Ishikawa (cell line): ENCODE measurements at regions not wholly inside any gene's neighbourhood (a gene's known extent, or its start where the extent isn't known, plus 50 kb on each side); places are given as distances from the start of the nearest gene placed in this dataset.

ENCODE experiments used
- CEBPB ChIP-seq: IDR thresholded peaks from 2 replicates; pipeline ENCODE4 v1.6.1; 2012
- CREB1 ChIP-seq: IDR thresholded peaks from 2 replicates; pipeline ENCODE4 v1.6.1; 2012; ENCODE audit warnings: low read depth
- EGR1 ChIP-seq: IDR thresholded peaks from 2 replicates; pipeline ENCODE4 v1.6.1; 2012
- EP300 ChIP-seq: IDR thresholded peaks from 2 replicates; pipeline ENCODE4 v1.6.1; 2012; ENCODE audit warnings: borderline replicate concordance
- FOXM1 ChIP-seq: IDR thresholded peaks from 2 replicates; pipeline ENCODE4 v1.6.1; 2012; ENCODE audit warnings: low read depth, borderline replicate concordance
- MAX ChIP-seq: IDR thresholded peaks from 2 replicates; pipeline ENCODE4 v1.6.1; 2012
- NFIC ChIP-seq: IDR thresholded peaks from 2 replicates; pipeline ENCODE4 v1.6.1; 2012
- RAD21 ChIP-seq: IDR thresholded peaks from 2 replicates; pipeline ENCODE4 v1.6.1; 2012; ENCODE audit warnings: low read depth
- TAF1 ChIP-seq: IDR thresholded peaks from 2 replicates; pipeline ENCODE4 v1.6.1; 2012; ENCODE audit warnings: low read depth, mild to moderate bottlenecking
- TCF12 ChIP-seq: IDR thresholded peaks from 2 replicates; pipeline ENCODE4 v1.6.1; 2012; ENCODE audit warnings: low read depth
- TEAD4 ChIP-seq: IDR thresholded peaks from 2 replicates; pipeline ENCODE4 v1.6.1; 2012
- YY1 ChIP-seq: IDR thresholded peaks from 2 replicates; pipeline ENCODE4 v1.6.1; 2012; ENCODE audit warnings: low read depth
- ZBTB7A ChIP-seq: IDR thresholded peaks from 2 replicates; pipeline ENCODE4 v1.6.1; 2012; ENCODE audit warnings: low read depth
- TF ChIP-seq, protein P1 (sequence below): IDR thresholded peaks from 2 replicates; pipeline ENCODE4 v1.6.1; 2012; ENCODE audit warnings: low read depth, mild to moderate bottlenecking
- TF ChIP-seq, protein P2 (sequence below): IDR thresholded peaks from 2 replicates; pipeline ENCODE4 v1.6.1; 2012

DNA sequence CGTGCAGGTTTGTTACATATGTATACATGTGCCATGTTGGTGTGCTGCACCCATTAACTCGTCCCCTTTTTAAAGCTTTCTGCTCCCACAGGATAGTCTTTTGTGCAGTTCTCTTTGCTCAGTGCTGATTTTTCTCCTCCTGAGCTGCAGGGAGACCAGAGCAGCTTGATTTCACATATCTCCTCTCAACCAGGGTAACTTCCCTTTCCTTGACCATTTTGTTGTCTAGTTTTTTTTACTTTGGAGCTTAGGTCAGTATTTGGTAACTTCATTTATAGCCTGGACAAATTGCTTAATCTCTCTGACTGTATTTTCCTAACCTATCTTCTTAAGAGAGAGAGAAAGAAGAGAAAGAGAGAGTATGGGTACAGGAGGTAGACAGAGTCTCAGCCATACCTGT is 137.1 kb upstream of the ZNF366 start:
- TF ChIP-seq MAX (no peak), TCF12 (no peak), NFIC (no peak), RAD21 (no peak), YY1 (no peak), CEBPB (no peak), FOXM1 (no peak), EGR1 (no peak)

DNA sequence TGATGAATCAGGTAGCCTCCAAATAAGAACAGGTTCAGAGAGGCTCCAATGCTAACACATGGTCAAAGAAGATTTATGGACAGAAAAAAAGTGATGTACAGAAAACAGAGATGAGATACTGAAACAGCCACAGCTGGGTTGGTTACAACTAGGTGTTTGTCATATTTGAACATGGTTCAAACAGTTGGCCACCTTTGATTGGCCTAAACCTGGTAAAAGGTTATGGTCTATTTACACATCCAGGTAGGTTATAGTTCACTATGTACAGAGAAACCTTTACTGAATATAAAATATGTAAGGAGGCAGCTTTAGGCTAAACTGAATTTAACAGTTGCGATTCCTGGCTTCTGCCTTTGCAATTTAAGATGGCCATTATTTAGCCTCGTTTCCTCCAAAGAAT is 134.0 kb upstream of the ZNF366 start:
- TF ChIP-seq TEAD4, result no peak
- no peak for TF ChIP-seq YY1
- TF ChIP-seq CREB1, result no peak
- TF ChIP-seq MAX, result no peak
- TF ChIP-seq, protein P1, sequence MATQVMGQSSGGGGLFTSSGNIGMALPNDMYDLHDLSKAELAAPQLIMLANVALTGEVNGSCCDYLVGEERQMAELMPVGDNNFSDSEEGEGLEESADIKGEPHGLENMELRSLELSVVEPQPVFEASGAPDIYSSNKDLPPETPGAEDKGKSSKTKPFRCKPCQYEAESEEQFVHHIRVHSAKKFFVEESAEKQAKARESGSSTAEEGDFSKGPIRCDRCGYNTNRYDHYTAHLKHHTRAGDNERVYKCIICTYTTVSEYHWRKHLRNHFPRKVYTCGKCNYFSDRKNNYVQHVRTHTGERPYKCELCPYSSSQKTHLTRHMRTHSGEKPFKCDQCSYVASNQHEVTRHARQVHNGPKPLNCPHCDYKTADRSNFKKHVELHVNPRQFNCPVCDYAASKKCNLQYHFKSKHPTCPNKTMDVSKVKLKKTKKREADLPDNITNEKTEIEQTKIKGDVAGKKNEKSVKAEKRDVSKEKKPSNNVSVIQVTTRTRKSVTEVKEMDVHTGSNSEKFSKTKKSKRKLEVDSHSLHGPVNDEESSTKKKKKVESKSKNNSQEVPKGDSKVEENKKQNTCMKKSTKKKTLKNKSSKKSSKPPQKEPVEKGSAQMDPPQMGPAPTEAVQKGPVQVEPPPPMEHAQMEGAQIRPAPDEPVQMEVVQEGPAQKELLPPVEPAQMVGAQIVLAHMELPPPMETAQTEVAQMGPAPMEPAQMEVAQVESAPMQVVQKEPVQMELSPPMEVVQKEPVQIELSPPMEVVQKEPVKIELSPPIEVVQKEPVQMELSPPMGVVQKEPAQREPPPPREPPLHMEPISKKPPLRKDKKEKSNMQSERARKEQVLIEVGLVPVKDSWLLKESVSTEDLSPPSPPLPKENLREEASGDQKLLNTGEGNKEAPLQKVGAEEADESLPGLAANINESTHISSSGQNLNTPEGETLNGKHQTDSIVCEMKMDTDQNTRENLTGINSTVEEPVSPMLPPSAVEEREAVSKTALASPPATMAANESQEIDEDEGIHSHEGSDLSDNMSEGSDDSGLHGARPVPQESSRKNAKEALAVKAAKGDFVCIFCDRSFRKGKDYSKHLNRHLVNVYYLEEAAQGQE, result no peak
- TF ChIP-seq TCF12, result no peak
- no peak for TF ChIP-seq EP300
- no peak for TF ChIP-seq ZBTB7A
- no peak for TF ChIP-seq FOXM1
- no peak for TF ChIP-seq EGR1
- no peak for TF ChIP-seq NFIC
- TF ChIP-seq CEBPB, result no peak
- no peak for TF ChIP-seq RAD21
- TF ChIP-seq TAF1, result no peak
- TF ChIP-seq, protein P2, sequence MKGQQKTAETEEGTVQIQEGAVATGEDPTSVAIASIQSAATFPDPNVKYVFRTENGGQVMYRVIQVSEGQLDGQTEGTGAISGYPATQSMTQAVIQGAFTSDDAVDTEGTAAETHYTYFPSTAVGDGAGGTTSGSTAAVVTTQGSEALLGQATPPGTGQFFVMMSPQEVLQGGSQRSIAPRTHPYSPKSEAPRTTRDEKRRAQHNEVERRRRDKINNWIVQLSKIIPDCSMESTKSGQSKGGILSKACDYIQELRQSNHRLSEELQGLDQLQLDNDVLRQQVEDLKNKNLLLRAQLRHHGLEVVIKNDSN, result no peak

GRCh38 chr5:72637058-72637457 is 129.8 kb upstream of the ZNF366 start:
- TF ChIP-seq RAD21 (no peak), NFIC (no peak), ZBTB7A (no peak), CEBPB (no peak), MAX (no peak), TCF12 (no peak), TAF1 (no peak), FOXM1 (no peak), EP300 (no peak), YY1 (no peak), EGR1 (no peak), TEAD4 (no peak), CREB1 (no peak)
- TF ChIP-seq, protein P1, result no peak
- TF ChIP-seq, protein P2, result no peak

GRCh38 chr5:72634444-72634843 is 127.2 kb upstream of the ZNF366 start:
- TF ChIP-seq ZBTB7A (no peak), EP300 (no peak), TAF1 (no peak), MAX (no peak), EGR1 (no peak), TCF12 (no peak), YY1 (no peak), RAD21 (no peak), FOXM1 (no peak), NFIC (no peak), CREB1 (no peak), TEAD4 (no peak), CEBPB (no peak)
- TF ChIP-seq, protein P1, result no peak
- TF ChIP-seq, protein P2, result no peak
